Endothelial cell of umbilical vein (primary cell): ENCODE measurements at regions not wholly inside any gene's neighbourhood (a gene's known extent, or its start where the extent isn't known, plus 50 kb on each side); places are given as distances from the start of the nearest gene placed in this dataset.

Experiments used
- BruUV-seq: library from RNA; stranded (reverse); fragments of 400-500 nt; replicated peaks from 2 replicates; lab custom pipeline; 2021; lab: Mats Ljungman, UMichigan
- CTCF ChIA-PET: fragments of 300-600, 350-600 bp; sonication (Branson Sonifier 250); formaldehyde crosslinking; loops from one replicate; lab custom pipeline; 2021; ENCODE audit warnings: antibody characterized with exemption, inconsistent platforms; lab: Charles Lee
- POLR2A ChIA-PET: fragments of 300-600, 350-600 bp; sonication (Branson Sonifier 250); formaldehyde crosslinking; loops from one replicate; lab custom pipeline; 2021; ENCODE audit warnings: antibody characterized with exemption, inconsistent platforms; lab: Charles Lee
- DNase-seq: peaks from one replicate; pipeline ENCODE4 v3.0.0-alpha.2; 2011; ENCODE audit warnings: low read depth, low spot score
- FAIRE-seq: peaks from 2 replicates; lab custom pipeline; 2011; peaks lifted over from hg19 to GRCh38; lab: Jason Lieb, UNC
- H2AFZ ChIP-seq: 2 replicates; pipeline ENCODE4 v1.6.0; 2012; ENCODE audit warnings: low read depth, low read length, control low read depth, inconsistent platforms
- H3K27ac ChIP-seq: 2 replicates; pipeline ENCODE4 v1.5.1; 2011; ENCODE audit warnings: low read depth, mild to moderate bottlenecking, control low read depth, low read length, moderate library complexity; ENCODE audit not compliant: insufficient read depth
- H3K27me3 ChIP-seq, 2 experiments: 2 replicates each; pipeline versions ENCODE4 v1.6.0 to v1.6.1; 2011; ENCODE audit warnings: low read length in 2 of 2, mixed read lengths in 1 of 2; ENCODE audit not compliant: control insufficient read depth in 2 of 2, insufficient read depth in 2 of 2
- H3K36me3 ChIP-seq, 2 experiments: 2 replicates in 1 of 2; 3 replicates in 1 of 2; pipeline ENCODE4 v1.5.1; 2011; ENCODE audit warnings: low read length in 2 of 2, mild to moderate bottlenecking in 1 of 2, moderate library complexity in 1 of 2; ENCODE audit not compliant: control insufficient read depth in 2 of 2, insufficient read depth in 2 of 2; ENCODE audit errors: extremely low read depth in 1 of 2
- H3K4me1 ChIP-seq: 3 replicates; pipeline ENCODE4 v1.5.1; 2011; ENCODE audit warnings: mild to moderate bottlenecking, low read length; ENCODE audit not compliant: control insufficient read depth, insufficient read depth; ENCODE audit errors: extremely low read depth
- H3K4me2 ChIP-seq: 2 replicates; pipeline ENCODE4 v1.6.1; 2011; ENCODE audit warnings: low read length, control low read depth, mixed read lengths; ENCODE audit not compliant: insufficient read depth
- H3K4me3 ChIP-seq, 3 experiments: fragments of 200-600 bp in 1 of 3; sonication (generic), shearing (Covaris generic) in 1 of 3; replicated peaks in 1 of 3; 2 replicates each; pipeline ENCODE4 v1.5.1; 2011 to 2016; ENCODE audit warnings: control low read depth in 3 of 3, low read length in 3 of 3, mild to moderate bottlenecking in 2 of 3, inconsistent platforms in 1 of 3, low read depth in 1 of 3, moderate library complexity in 1 of 3; ENCODE audit not compliant: insufficient read depth in 1 of 3
- H3K79me2 ChIP-seq: 2 replicates; pipeline ENCODE4 v1.6.0; 2012; ENCODE audit warnings: low read length, inconsistent platforms; ENCODE audit not compliant: control insufficient read depth, insufficient read depth
- H3K9ac ChIP-seq: replicated peaks from 2 replicates; pipeline ENCODE3; 2011; ENCODE audit warnings: low read length, control low read depth; ENCODE audit not compliant: insufficient read depth; ENCODE audit errors: extremely low read depth
- H3K9me1 ChIP-seq: replicated peaks from 3 replicates; pipeline ENCODE4 v1.6.0; 2011; ENCODE audit warnings: mild to moderate bottlenecking, low read length; ENCODE audit not compliant: control insufficient read depth, insufficient read depth; ENCODE audit errors: extremely low read depth
- H3K9me3 ChIP-seq: replicated peaks from 2 replicates; pipeline ENCODE4 v1.5.1; 2012; ENCODE audit warnings: low read length, inconsistent platforms; ENCODE audit not compliant: control insufficient read depth, insufficient read depth
- H4K20me1 ChIP-seq: replicated peaks from 2 replicates; pipeline ENCODE3; 2011; ENCODE audit warnings: mild to moderate bottlenecking, low read length; ENCODE audit not compliant: control insufficient read depth, insufficient read depth; ENCODE audit errors: extremely low read depth
- CTCF ChIP-seq, 2 donors: IDR thresholded peaks; 1 replicate in 1 of 2; 2 replicates in 1 of 2; pipeline ENCODE4 v1.5.1; 2011; ENCODE audit warnings: low read length in 2 of 2, mild to moderate bottlenecking in 2 of 2, moderate library complexity in 2 of 2, control low read depth in 1 of 2, inconsistent platforms in 1 of 2, low read depth in 1 of 2; ENCODE audit not compliant: insufficient read depth in 1 of 2; ENCODE audit errors: extremely low read depth in 1 of 2
- EZH2 ChIP-seq: IDR thresholded peaks from 2 replicates; pipeline ENCODE4 v1.6.1; 2012; ENCODE audit warnings: borderline replicate concordance, low read depth, mild to moderate bottlenecking, moderate library complexity, low read length, inconsistent platforms; ENCODE audit not compliant: severe bottlenecking
- FOS ChIP-seq: IDR thresholded peaks from 2 replicates; pipeline ENCODE4 v1.6.1; 2011; ENCODE audit warnings: mild to moderate bottlenecking, low read length, moderate library complexity, borderline replicate concordance; ENCODE audit not compliant: insufficient read depth
- GATA2 ChIP-seq: IDR thresholded peaks from 2 replicates; pipeline ENCODE4 v1.7.0; 2011; ENCODE audit warnings: low read depth, mild to moderate bottlenecking, moderate library complexity, mixed read lengths, low read length; ENCODE audit not compliant: insufficient read length, insufficient read depth
- JUN ChIP-seq: IDR thresholded peaks from 2 replicates; pipeline ENCODE4 v1.6.1; 2011; ENCODE audit warnings: borderline replicate concordance, low read depth; ENCODE audit not compliant: insufficient read length, insufficient read depth
- MAX ChIP-seq: IDR thresholded peaks from 2 replicates; pipeline ENCODE4 v1.6.1; 2011; ENCODE audit not compliant: insufficient read depth, insufficient read length
- MYC ChIP-seq: IDR thresholded peaks from one replicate; pipeline ENCODE4 v1.6.1; 2011; ENCODE audit warnings: mild to moderate bottlenecking, low read depth, low read length
- POLR2A ChIP-seq: IDR thresholded peaks from 2 replicates; pipeline ENCODE4 v1.6.1; 2012; ENCODE audit warnings: low read depth, mild to moderate bottlenecking, control low read depth, low read length
- POLR2AphosphoS5 ChIP-seq: IDR thresholded peaks from 2 replicates; pipeline ENCODE4 v1.6.1; 2012; ENCODE audit warnings: low read depth, mild to moderate bottlenecking, control low read depth, low read length, moderate library complexity; ENCODE audit not compliant: insufficient read depth
- dilution Hi-C: fragments of 300-500 bp; cut with MboI; formaldehyde crosslinking; loops from one replicate; pipeline ENCODE4 v1.15.0; 2019; ENCODE audit warnings: low sequenced_read_pairs; ENCODE audit not compliant: extremely low pct_ligation_motif_present
- intact Hi-C: fragments of 100-400 bp; cut with micrococcal nuclease; formaldehyde crosslinking; loops from one replicate; pipeline ENCODE4 v1.10.0; 2022

GRCh38 chr17:77725846-77726245, 232.7 kb upstream of the TNRC6C start:
- Histone ChIP-seq H3K4me1 (no peaks in the 10 kb centered on the region), H3K4me2 (no peak overlapping the region), H3K9ac (no peak overlapping the region), H3K27ac (no peak overlapping the region), H2AFZ (no peak overlapping the region), H3K4me3 (no peak overlapping the region), H3K9me3 (no peaks in the 10 kb centered on the region), H3K79me2 (no peaks in the 10 kb centered on the region), H4K20me1 (no peaks in the 10 kb centered on the region), H3K27me3 (peaks cover 0 to 4% of the 10 kb centered on the region in 2 experiments), H3K9me1 (no peaks in the 10 kb centered on the region), H3K36me3 (no peaks in the 10 kb centered on the region)
- BruUV-seq, result no TSS peak
- DNase-seq (no peak), FAIRE-seq (no peak)
- ChIA-PET CTCF (no interaction called here), POLR2A (interaction anchor here (0.6 kb wide), 1 partner anchor 11 kb away, joined by 3 read pairs; no protein-coding TSS in a partner anchor)
- dilution Hi-C loops (no loop called here), intact Hi-C loops (no loop called here)
- no peak for TF ChIP-seq POLR2A
- TF ChIP-seq POLR2AphosphoS5, result no peak
- TF ChIP-seq CTCF (IDR thresholded peaks at IDR 0.05; ENCODE audit: extremely low read depth in 1 of 2, insufficient read depth in 1 of 2, low read depth in 1 of 2, low read length in 2 of 2), result no peak
- TF ChIP-seq EZH2, result no peak
- no peak for TF ChIP-seq JUN
- TF ChIP-seq FOS, result no peak
- no peak for TF ChIP-seq MAX
- no peak for TF ChIP-seq GATA2
- TF ChIP-seq MYC, result no peak
